ENCODE measurements at regions not wholly inside any gene's neighbourhood (a gene's known extent, or its start where the extent isn't known, plus 50 kb on each side); places are given as distances from the start of the nearest gene placed in this dataset.

GRCh38 chr12:124499898-124500244 is 67.5 kb downstream of the NCOR2 start:
- Mint-ChIP-seq H3K9me3 (no peaks in the 10 kb centered on the region), H3K27ac (peak overlapping the region; percentile 97), H3K27me3 (ENCODE audit: low read depth) (no peaks in the 10 kb centered on the region), H3K36me3 (peaks cover 3% of the 10 kb centered on the region; the same call in 1 of the 2 replicates), H3K4me3 (no peak overlapping the region), H3K4me1 (peaks cover 71% of the 10 kb centered on the region)
- peak; percentile 79 for TF ChIP-seq ZNF121 (CRISPR knock-in tag; IDR thresholded peaks at IDR 0.05)
- no peak for TF ChIP-seq MXD4 (CRISPR knock-in tag; IDR thresholded peaks at IDR 0.05; ENCODE audit: borderline replicate concordance)
- ChIA-PET CTCF (interaction anchor here (1.0 to 4.0 kb wide), 5 partner anchors 10 to 265 kb away, joined by 4 to 12 read pairs (median 4); no protein-coding TSS in a partner anchor), POLR2A (interaction anchor here (1.1 to 1.4 kb wide), 2 partner anchors 13 to 69 kb away, joined by 4 to 5 read pairs; no protein-coding TSS in a partner anchor)
- DNase-seq (ENCODE audit: low spot score) (no peak), ATAC-seq (no peak)

GRCh38 chr12:124499190-124499753 is 68.1 kb downstream of the NCOR2 start:
- Mint-ChIP-seq H3K4me1 (peaks cover 65% of the 10 kb centered on the region), H3K4me3 (no peak overlapping the region)

More at GRCh38 chr12:124499190-124499753, 68.1 kb downstream of the NCOR2 start:
- DNase-seq (ENCODE audit: low spot score) (no peak), ATAC-seq (no peak)
- Mint-ChIP-seq H3K27ac (peak overlapping the region; percentile 97), H3K36me3 (peaks cover 4% of the 10 kb centered on the region; the same call in 1 of the 2 replicates), H3K9me3 (no peaks in the 10 kb centered on the region), H3K27me3 (ENCODE audit: low read depth) (no peaks in the 10 kb centered on the region)
- ChIA-PET POLR2A (no interaction called here), CTCF (interaction anchor here (0.7 to 4.0 kb wide), 4 partner anchors 11 to 67 kb away, joined by 3 to 12 read pairs (median 4); no protein-coding TSS in a partner anchor)
- TF ChIP-seq ETV6 (CRISPR knock-in tag; IDR thresholded peaks at IDR 0.05) (no peak), ZSCAN18 (CRISPR knock-in tag; IDR thresholded peaks at IDR 0.05) (no peak), MAX (CRISPR knock-in tag; IDR thresholded peaks at IDR 0.05) (no peak), ATF1 (CRISPR knock-in tag; IDR thresholded peaks at IDR 0.05) (no peak), ZNF219 (CRISPR knock-in tag; IDR thresholded peaks at IDR 0.05; ENCODE audit: borderline replicate concordance) (no peak), PRDM15 (CRISPR knock-in tag; IDR thresholded peaks at IDR 0.05) (no peak), TEAD1 (CRISPR knock-in tag; IDR thresholded peaks at IDR 0.05) (no peak), FOXP1 (CRISPR knock-in tag; IDR thresholded peaks at IDR 0.05; ENCODE audit: borderline replicate concordance) (no peak), MXD4 (CRISPR knock-in tag; IDR thresholded peaks at IDR 0.05; ENCODE audit: borderline replicate concordance) (no peak), IRF2 (CRISPR knock-in tag; IDR thresholded peaks at IDR 0.05; ENCODE audit: borderline replicate concordance, low read depth) (no peak), ARID4B (CRISPR knock-in tag; IDR thresholded peaks at IDR 0.05; ENCODE audit: borderline replicate concordance) (no peak), ZNF532 (CRISPR knock-in tag; IDR thresholded peaks at IDR 0.05; ENCODE audit: borderline replicate concordance) (no peak), FOXJ3 (CRISPR knock-in tag; IDR thresholded peaks at IDR 0.05; ENCODE audit: borderline replicate concordance) (no peak), ZNF512 (CRISPR knock-in tag; IDR thresholded peaks at IDR 0.05; ENCODE audit: borderline replicate concordance) (no peak), NFATC4 (CRISPR knock-in tag; IDR thresholded peaks at IDR 0.05) (no peak), ELF4 (CRISPR knock-in tag; IDR thresholded peaks at IDR 0.05; ENCODE audit: low read depth) (no peak), CREB1 (CRISPR knock-in tag; IDR thresholded peaks at IDR 0.05) (no peak)

Measured in WTC11 (cell line).